ENCODE measurements at regions not wholly inside any gene's neighbourhood (a gene's known extent, or its start where the extent isn't known, plus 50 kb on each side); places are given as distances from the start of the nearest gene placed in this dataset.

GRCh38 chr13:74023484-74023883 is 110.7 kb downstream of the KLF12 start:
- Histone ChIP-seq H3K4me3 (ENCODE audit: low read length) (no peak overlapping the region), H3K9ac (ENCODE audit: low read length) (no peak overlapping the region), H3K27me3 (ENCODE audit: control insufficient read depth, insufficient read depth, low read length) (no peaks in the 10 kb centered on the region), H3K27ac (ENCODE audit: low read length) (no peak overlapping the region), H3K9me3 (ENCODE audit: control insufficient read depth, low read depth, low read length) (no peaks in the 10 kb centered on the region), H3K36me3 (ENCODE audit: control insufficient read depth, low read depth, low read length) (no peaks in the 10 kb centered on the region), H3K4me1 (ENCODE audit: control insufficient read depth, low read depth, low read length) (peaks cover 38% of the 10 kb centered on the region)

DNA sequence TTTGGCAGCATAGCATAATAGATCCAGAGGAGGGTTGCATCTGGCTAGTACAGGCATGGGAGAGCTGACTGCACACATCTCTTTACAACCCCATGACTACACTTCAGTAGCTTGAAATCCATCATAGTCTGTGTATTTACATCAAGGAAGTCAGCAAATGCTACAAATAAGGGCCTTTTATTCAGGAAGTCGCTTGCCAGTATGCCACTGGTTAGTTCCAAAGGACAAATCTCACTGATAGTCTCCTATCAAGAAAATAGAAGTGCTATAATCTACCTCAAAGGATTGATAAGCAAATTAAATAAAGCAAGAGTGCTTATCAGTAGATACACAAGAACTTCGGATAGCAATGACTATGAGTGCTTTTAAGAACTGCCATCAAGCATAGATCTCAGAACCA is 112.7 kb downstream of the KLF12 start:
- Histone ChIP-seq H3K36me3 (ENCODE audit: control insufficient read depth, low read depth, low read length) (no peaks in the 10 kb centered on the region), H3K9me3 (ENCODE audit: control insufficient read depth, low read depth, low read length) (no peaks in the 10 kb centered on the region), H3K4me1 (ENCODE audit: control insufficient read depth, low read depth, low read length) (peaks cover 22% of the 10 kb centered on the region), H3K27ac (ENCODE audit: low read length) (no peak overlapping the region), H3K9ac (ENCODE audit: low read length) (no peak overlapping the region), H3K27me3 (ENCODE audit: control insufficient read depth, insufficient read depth, low read length) (no peaks in the 10 kb centered on the region), H3K4me3 (ENCODE audit: low read length) (no peak overlapping the region)

DNA sequence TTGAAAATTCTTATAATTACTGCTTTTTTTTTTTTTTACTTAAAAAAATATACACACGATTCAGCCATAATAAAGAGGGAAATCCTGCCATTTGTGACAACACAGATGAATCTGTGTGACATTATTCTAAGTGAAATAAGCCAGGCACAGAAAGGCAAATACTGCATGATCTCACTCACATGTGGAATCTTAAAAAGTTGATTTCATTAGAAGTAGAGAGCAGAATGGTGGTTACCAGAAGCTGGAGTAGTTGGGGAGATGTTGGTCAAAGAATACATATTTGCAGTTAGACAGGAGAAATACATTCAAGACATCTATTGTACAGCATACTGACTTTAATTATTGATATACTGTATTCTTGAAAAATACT is 116.2 kb downstream of the KLF12 start:
- no peak overlapping the region for H3K9ac ChIP-seq (ENCODE audit: low read length)
- H3K9me3 ChIP-seq (ENCODE audit: control insufficient read depth, low read depth, low read length) = no peaks in the 10 kb centered on the region
- H3K27ac ChIP-seq (ENCODE audit: low read length) = no peak overlapping the region
- no peak overlapping the region for H3K4me3 ChIP-seq (ENCODE audit: low read length)
- H3K27me3 ChIP-seq (ENCODE audit: control insufficient read depth, insufficient read depth, low read length) = no peaks in the 10 kb centered on the region
- H3K36me3 ChIP-seq (ENCODE audit: control insufficient read depth, low read depth, low read length) = no peaks in the 10 kb centered on the region
- H3K4me1 ChIP-seq (ENCODE audit: control insufficient read depth, low read depth, low read length) = peaks cover 3% of the 10 kb centered on the region

DNA sequence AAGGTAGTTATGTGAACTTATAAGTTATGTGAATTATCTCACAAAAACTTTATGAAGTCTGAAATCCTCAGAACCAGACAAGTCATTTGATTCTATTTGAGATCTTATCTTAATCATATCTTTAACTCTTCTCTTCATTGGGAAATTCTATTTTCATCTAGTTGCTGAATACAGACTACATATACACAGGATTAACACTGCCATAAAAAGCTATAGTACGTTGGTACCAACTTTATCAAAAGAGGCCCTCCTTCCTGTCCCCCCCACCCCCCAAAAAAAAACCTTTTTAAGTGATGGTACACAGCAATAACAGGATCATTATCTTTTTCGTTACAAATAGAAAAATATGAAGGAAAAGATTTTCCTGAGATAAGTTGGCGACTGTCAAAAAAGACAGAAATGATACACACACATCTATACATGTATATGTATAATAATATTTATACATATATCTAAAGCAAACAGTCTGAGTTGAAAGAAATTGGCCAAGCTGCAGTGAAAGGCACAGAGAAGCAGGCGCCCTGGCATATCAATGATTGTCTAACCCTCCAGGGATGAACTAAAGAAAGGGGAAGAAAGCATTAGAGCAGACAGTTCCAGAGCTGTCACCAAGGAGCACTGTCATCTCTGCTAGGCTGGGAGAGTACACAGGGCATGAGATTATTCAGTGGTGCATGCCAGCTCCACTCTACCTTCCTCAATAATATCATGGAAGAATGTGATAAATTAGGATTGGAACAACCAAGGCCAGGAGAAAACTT is 116.7 kb downstream of the KLF12 start:
- Histone ChIP-seq H3K9me3 (ENCODE audit: control insufficient read depth, low read depth, low read length) (no peaks in the 10 kb centered on the region), H3K4me3 (ENCODE audit: low read length) (no peak overlapping the region), H3K27ac (ENCODE audit: low read length) (no peak overlapping the region), H3K27me3 (ENCODE audit: control insufficient read depth, insufficient read depth, low read length) (no peaks in the 10 kb centered on the region), H3K4me1 (ENCODE audit: control insufficient read depth, low read depth, low read length) (peaks cover 3% of the 10 kb centered on the region), H3K36me3 (ENCODE audit: control insufficient read depth, low read depth, low read length) (no peaks in the 10 kb centered on the region), H3K9ac (ENCODE audit: low read length) (no peak overlapping the region)

GRCh38 chr13:74015137-74015536 is 119.1 kb downstream of the KLF12 start:
- peaks cover 3% of the 10 kb centered on the region for H3K4me1 ChIP-seq (ENCODE audit: control insufficient read depth, low read depth, low read length)
- H3K36me3 ChIP-seq (ENCODE audit: control insufficient read depth, low read depth, low read length) = no peaks in the 10 kb centered on the region
- no peak overlapping the region for H3K27ac ChIP-seq (ENCODE audit: low read length)
- no peaks in the 10 kb centered on the region for H3K27me3 ChIP-seq (ENCODE audit: control insufficient read depth, insufficient read depth, low read length)
- H3K4me3 ChIP-seq (ENCODE audit: low read length) = no peak overlapping the region
- no peak overlapping the region for H3K9ac ChIP-seq (ENCODE audit: low read length)
- no peaks in the 10 kb centered on the region for H3K9me3 ChIP-seq (ENCODE audit: control insufficient read depth, low read depth, low read length)

DNA sequence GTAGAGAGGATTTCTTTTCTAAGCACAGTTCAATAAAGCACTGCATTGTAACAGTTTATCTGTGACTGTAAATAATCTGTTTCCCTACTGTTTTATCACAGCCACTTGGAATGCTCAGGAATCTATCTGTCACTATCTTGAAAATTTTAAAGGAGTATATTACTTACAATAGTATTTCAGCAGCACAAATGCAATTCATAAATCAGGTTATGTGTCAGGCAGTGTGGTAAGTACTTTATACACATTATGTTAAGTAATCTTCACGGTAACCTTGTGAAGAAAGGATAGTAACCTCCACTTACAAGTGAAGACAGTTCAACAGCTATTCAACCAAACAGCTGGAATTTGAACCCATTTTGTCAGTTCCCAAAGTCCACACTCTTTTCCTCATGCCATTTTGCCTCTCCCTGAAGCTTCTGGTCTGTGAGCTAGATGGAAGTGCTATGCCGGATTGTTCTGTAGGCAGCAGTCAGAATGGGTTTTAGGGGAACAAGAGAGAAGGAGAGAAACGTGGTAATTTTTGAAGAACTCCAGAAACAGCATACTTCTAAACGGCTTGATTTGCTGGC is 125.0 kb downstream of the KLF12 start:
- no peaks in the 10 kb centered on the region for H3K9me3 ChIP-seq (ENCODE audit: control insufficient read depth, low read depth, low read length)
- no peaks in the 10 kb centered on the region for H3K36me3 ChIP-seq (ENCODE audit: control insufficient read depth, low read depth, low read length)
- no peak overlapping the region for H3K9ac ChIP-seq (ENCODE audit: low read length)
- H3K27ac ChIP-seq (ENCODE audit: low read length) = no peak overlapping the region
- H3K4me1 ChIP-seq (ENCODE audit: control insufficient read depth, low read depth, low read length) = peaks cover 2% of the 10 kb centered on the region
- no peak overlapping the region for H3K4me3 ChIP-seq (ENCODE audit: low read length)
- no peaks in the 10 kb centered on the region for H3K27me3 ChIP-seq (ENCODE audit: control insufficient read depth, insufficient read depth, low read length)

GRCh38 chr13:74006666-74007065 is 127.5 kb downstream of the KLF12 start:
- no peak overlapping the region for H3K27ac ChIP-seq (ENCODE audit: low read length)

DNA sequence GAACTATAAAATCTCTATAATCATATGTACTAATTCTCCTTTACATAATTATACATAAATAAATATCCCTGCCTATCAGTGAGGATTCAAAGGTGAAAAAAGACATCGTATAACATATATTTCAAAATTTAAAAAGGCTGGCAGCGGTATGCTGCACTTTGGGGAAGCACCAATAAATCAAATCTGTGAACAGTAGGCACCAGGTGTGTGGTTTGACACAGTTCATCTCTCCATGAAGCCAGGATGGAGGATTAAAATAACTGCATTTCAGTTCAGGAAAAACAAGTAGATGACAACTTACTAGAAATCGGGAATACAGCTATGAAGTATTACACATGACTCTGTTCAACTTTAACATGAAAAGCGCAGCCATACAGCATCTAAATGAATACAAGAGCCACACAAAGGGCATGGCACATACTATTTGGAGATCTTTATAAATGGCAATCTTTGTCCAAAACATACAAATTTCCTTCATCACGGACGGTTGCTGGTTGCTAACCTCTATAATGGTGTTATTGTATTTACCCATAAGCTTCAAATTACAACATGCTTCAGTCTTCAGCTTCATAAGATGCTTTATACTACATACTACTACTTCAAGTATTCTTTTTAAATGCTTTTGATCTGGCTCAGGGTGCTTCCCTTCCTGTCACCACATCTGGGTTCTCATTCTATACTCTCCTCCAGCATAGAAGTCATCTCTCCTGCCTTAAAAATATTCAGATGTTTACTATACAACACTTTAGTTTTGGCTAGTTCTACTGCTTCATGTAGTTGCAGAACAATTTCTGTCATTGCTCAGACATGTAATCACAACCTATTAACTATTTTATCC is 128.7 kb downstream of the KLF12 start:
- Histone ChIP-seq H3K9me3 (ENCODE audit: control insufficient read depth, low read depth, low read length) (no peaks in the 10 kb centered on the region), H3K27ac (ENCODE audit: low read length) (no peak overlapping the region), H3K4me3 (ENCODE audit: low read length) (no peak overlapping the region), H3K4me1 (ENCODE audit: control insufficient read depth, low read depth, low read length) (no peaks in the 10 kb centered on the region), H3K36me3 (ENCODE audit: control insufficient read depth, low read depth, low read length) (no peaks in the 10 kb centered on the region), H3K9ac (ENCODE audit: low read length) (no peak overlapping the region), H3K27me3 (ENCODE audit: control insufficient read depth, insufficient read depth, low read length) (no peaks in the 10 kb centered on the region)

More at GRCh38 chr13:74006666-74007065, 127.5 kb downstream of the KLF12 start:
- Histone ChIP-seq H3K27me3 (ENCODE audit: control insufficient read depth, insufficient read depth, low read length) (no peaks in the 10 kb centered on the region), H3K9ac (ENCODE audit: low read length) (no peak overlapping the region), H3K9me3 (ENCODE audit: control insufficient read depth, low read depth, low read length) (no peaks in the 10 kb centered on the region), H3K36me3 (ENCODE audit: control insufficient read depth, low read depth, low read length) (no peaks in the 10 kb centered on the region), H3K4me3 (ENCODE audit: low read length) (no peak overlapping the region), H3K4me1 (ENCODE audit: control insufficient read depth, low read depth, low read length) (no peaks in the 10 kb centered on the region)

DNA sequence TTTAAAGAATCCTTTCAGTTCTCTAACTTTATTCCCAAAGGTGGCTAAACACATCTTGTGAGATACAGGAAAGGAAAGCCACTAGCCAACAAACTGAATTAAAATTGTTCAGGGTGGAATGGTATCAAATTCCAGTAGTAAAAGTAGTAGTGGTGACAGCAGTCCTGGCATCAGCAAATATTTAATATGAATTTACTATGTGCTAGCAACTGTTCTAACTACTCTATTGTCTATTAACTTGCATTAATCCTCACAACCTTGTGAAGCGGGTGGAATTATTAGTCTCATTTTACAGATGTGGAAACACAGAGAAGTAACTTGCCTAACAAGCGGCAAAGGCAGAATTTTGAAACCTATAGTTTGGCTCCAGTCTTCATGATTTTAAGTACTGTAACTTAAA is 130.1 kb downstream of the KLF12 start:
- H3K36me3 ChIP-seq (ENCODE audit: control insufficient read depth, low read depth, low read length) = no peaks in the 10 kb centered on the region
- H3K4me1 ChIP-seq (ENCODE audit: control insufficient read depth, low read depth, low read length) = no peaks in the 10 kb centered on the region
- H3K4me3 ChIP-seq (ENCODE audit: low read length) = no peak overlapping the region
- H3K27ac ChIP-seq (ENCODE audit: low read length) = no peak overlapping the region
- no peak overlapping the region for H3K9ac ChIP-seq (ENCODE audit: low read length)
- no peaks in the 10 kb centered on the region for H3K9me3 ChIP-seq (ENCODE audit: control insufficient read depth, low read depth, low read length)
- no peaks in the 10 kb centered on the region for H3K27me3 ChIP-seq (ENCODE audit: control insufficient read depth, insufficient read depth, low read length)

- Histone ChIP-seq H3K27me3 (ENCODE audit: control insufficient read depth, insufficient read depth, low read length) (no peaks in the 10 kb centered on the region), H3K4me3 (ENCODE audit: low read length) (no peak overlapping the region), H3K9ac (ENCODE audit: low read length) (no peak overlapping the region), H3K4me1 (ENCODE audit: control insufficient read depth, low read depth, low read length) (no peaks in the 10 kb centered on the region), H3K9me3 (ENCODE audit: control insufficient read depth, low read depth, low read length) (no peaks in the 10 kb centered on the region), H3K27ac (ENCODE audit: low read length) (no peak overlapping the region), H3K36me3 (ENCODE audit: control insufficient read depth, low read depth, low read length) (no peaks in the 10 kb centered on the region)
Measured at GRCh38 chr13:74003374-74003773, 130.8 kb downstream of the KLF12 start.

DNA sequence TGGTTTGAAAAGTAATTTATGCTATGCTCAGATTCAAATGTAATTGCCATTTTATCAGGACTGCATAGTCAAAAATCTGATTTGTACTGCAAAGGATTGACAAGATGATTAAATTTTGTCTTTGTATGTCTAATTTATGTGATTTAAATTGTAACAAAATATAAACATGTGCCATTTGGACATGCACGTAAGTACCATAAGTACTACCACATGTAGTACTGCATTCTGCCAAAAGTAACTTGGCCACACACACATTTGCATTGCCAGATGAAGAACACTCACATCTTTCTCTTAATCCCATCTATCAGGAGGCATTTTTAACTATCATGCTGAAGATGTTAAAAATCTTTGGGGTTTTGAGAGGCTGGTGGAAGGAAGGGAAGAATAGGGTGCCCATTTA is 133.3 kb downstream of the KLF12 start:
- H3K27me3 ChIP-seq (ENCODE audit: control insufficient read depth, insufficient read depth, low read length) = no peaks in the 10 kb centered on the region
- H3K9me3 ChIP-seq (ENCODE audit: control insufficient read depth, low read depth, low read length) = no peaks in the 10 kb centered on the region
- H3K36me3 ChIP-seq (ENCODE audit: control insufficient read depth, low read depth, low read length) = no peaks in the 10 kb centered on the region
- no peak overlapping the region for H3K9ac ChIP-seq (ENCODE audit: low read length)
- no peaks in the 10 kb centered on the region for H3K4me1 ChIP-seq (ENCODE audit: control insufficient read depth, low read depth, low read length)
- no peak overlapping the region for H3K4me3 ChIP-seq (ENCODE audit: low read length)
- H3K27ac ChIP-seq (ENCODE audit: low read length) = no peak overlapping the region

Measured in iPS-18a (cell line).